Glomerular endothelial cell (primary cell): ENCODE measurements at regions not wholly inside any gene's neighbourhood (a gene's known extent, or its start where the extent isn't known, plus 50 kb on each side); places are given as distances from the start of the nearest gene placed in this dataset.
"Not testable (repeated sequence)": the region's sequence is repeated elsewhere in the genome, so short reads cannot be mapped to it uniquely, and the experiment has no call there.

Source experiments
- DNase-seq: peaks from one replicate; pipeline ENCODE4 v3.0.0-alpha.2; 2011; ENCODE audit warnings: low read depth, low spot score; ENCODE audit errors: extremely low read depth

- no peak for DNase-seq
These were observed 119.3 kb upstream of the MDFIC start for GRCh38 chr7:114802632-114803031.

- no peak for DNase-seq
These were observed 115.2 kb upstream of the MDFIC start for GRCh38 chr7:114806590-114807162.

- DNase-seq: no peak
These were observed 109.3 kb upstream of the MDFIC start for GRCh38 chr7:114812570-114812969.

GRCh38 chr7:114813624-114814023 lies 108.3 kb upstream of the MDFIC start:
- DNase-seq: no peak

DNA sequence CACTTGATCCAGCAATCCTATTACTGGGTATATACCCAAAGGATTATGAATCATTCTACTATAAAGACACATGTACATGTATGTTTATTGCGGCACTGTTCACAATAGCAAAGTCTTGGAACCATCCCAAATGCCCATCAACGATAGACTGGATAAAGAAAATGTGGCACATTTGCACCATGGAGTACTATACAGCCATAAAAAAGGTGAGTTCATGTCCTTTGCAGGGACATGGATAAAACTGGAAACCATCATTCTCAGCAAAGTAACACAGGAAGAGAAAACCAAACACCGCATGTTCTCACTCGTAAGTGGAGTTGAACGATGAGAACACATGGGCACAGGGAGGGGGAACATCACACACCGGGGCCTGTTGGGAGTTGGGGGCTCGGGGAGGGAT lies 104.9 kb upstream of the MDFIC start:
- DNase-seq: not testable (repeated sequence)

DNA sequence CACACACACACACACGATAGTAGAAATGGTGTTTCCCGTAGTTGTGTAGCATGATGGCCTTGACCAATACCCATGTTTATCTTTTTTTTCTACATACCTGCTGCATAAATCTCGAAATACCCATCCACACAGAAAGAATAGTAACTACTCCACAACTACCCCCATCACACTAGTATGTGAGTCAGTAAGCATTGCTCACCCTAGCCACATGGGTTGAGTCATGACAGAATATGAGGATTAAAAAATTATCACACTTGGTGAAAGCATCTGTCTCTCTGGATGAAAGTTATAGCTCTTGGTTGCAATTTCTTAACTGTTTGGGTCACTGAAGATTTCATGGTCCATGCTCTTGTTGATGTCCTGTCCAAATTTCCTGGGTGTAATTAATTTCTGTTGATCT lies 103.4 kb upstream of the MDFIC start:
- DNase-seq: no peak

DNA sequence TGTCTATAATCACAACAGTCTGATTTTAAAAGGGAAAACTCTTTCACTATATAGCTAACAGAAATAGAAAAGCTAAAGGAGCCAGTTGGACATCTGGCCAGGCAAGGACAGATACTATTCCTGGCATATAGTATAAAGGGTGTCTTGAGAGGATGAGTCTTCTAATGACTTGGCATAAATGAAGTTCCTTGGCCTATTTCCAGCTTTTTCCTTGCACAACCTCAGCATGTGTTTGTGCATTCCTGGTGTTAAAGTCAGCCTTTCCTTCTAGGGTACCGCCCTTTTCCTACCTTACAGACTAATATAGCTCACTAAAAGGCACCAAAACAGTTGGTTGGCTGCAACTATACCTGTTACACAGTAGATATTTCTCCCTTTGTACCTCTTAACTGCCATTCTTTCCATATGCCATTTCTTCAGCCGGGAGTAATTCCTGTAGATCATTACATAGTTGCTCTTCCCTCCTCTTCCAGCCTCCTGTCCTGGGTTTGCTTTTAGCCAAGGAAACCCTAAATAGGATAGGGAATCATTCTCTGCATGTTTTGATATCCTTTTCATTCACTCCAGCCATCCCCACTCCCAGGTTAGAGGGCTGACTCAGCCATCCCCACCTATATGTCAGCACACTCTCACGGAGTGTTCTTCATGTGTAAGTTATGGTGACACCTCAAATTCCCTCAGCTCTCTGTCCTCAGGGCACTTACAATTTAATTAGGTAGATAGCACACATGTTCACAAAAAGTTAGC lies 102.1 kb upstream of the MDFIC start:
- DNase-seq: peak; percentile 22

DNA sequence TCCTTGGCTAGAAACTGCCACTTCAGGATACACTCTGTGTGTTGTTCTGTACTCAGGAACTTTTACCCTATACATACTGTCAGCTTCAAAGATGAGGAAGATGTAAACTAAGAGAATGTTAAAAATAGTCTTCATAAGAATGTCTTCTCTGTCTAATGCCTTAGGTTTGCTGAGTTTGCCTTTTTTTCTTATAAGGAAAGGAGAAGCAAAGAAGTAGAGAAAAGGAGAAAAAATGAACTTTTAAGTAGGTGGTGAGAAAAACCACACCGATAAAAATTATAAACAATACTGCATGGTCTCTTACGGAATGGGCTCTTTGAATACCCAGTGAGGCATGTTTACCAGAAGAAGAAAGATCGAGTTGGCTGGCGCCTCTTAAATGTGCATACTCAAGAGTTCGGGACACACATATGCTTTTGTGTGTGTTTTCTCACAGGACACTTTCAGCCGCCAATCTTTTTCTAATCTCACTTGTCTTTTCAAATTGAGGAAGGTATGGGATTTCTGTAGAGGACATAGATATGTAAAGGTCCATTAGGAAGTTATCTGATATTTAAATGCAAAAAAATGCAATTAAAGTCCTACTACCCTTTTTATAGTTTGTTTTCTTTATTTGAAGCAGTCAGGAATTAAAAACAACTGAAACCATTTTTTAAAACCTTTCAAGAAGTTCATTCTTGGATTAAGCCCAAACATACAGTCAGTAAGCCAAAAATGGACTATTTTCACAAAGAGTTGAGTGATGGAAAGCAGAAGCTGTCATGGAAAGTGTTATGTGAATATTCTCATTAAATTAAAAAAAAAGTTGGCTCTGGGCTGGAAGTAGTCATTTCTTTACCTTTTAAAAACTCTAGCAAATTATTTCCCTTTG lies 100.6 kb upstream of the MDFIC start:
- DNase-seq: no peak

- no peak for DNase-seq
These were observed 99.8 kb upstream of the MDFIC start for GRCh38 chr7:114822131-114822530.

GRCh38 chr7:114822844-114823243 lies 99.0 kb upstream of the MDFIC start:
- no peak for DNase-seq

DNA sequence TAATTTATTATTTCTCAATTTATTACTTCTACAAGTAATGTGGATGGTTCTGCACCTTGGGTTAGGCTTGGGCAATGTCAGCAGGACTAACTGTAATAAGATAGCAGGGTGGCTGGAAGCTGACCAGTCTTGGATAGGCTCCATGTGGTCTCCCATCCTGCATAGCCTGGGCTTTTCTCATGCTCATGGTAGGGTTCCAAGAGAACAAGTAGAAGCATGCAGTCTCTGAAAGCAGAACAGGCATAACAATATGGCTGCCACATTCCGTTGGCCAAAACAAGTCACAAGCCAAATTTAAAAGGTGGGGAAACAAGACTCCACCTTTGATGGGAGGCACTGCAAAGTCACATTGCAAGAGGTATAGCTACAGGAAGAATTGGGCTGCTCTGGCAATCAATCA lies 98.6 kb upstream of the MDFIC start:
- DNase-seq: no peak

- no peak for DNase-seq
These were observed 96.4 kb upstream of the MDFIC start for GRCh38 chr7:114825423-114825951.

DNA sequence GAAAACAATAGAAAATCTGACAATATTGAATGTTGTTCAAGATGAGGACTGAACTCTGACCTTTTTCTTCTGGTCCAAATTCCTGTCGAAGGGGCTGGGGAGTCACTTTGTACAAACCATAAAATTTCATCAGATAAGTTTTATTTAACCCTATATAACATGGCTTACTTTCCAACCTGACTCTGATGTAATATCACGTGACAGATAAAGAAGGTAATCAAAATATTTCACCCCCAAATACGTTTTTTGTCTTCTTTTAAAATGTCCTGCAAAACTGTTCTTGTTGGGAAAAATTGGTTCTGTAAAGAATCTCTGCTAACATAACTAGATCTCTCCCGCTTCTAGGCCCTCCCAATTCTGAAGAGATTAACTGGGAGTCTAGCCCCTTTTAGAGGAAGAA lies 90.9 kb upstream of the MDFIC start:
- DNase-seq: no peak

DNA sequence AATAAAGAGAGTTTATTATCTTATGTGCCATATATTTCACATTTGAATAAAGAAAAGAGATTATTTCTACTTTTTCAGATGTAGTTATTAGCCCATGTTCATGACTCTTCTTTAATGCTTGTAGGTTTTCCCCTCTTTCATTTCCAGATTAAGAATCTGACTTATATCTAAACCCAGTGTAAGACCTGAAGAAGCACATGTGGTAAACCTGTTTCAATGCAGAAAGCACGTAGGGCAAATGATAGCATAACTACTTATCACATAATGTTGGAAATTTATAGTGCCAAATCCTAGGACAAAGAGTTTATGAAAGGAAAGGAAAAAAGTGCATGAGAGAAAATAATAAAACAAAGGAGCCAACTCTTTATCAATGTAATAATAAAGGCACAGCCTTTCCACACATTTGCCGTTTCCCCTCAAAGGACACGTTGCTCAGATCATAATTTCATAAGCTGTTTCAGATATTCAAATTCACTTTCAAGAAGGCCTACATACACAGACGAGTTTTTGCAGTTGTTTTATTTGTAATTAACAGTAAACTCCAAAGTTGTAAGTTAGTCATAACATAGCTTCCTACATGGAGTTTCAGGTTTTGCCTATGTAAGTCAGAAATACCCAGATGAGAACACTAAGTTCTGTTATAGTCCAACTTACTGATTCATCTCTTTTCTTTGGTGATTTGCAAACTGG lies 88.8 kb upstream of the MDFIC start:
- DNase-seq: no peak

DNA sequence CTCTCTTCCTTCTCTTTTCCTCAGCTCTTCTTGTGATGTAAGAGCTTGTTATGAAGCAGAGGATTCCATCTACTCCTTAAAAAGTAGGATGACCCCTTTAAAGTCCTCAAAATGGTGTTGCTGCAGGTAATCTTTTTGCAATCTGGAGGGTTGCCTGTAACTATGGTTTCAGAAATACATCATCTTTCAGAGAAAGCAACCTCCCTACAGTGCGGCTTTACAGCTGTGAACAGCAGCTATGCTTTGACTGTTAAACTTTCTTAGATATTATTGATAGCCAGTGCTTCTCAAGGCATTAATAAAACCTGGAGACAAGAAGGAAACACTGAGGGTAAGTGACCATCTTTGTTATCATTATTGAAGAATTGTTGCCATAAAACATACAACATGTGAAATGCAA lies 86.6 kb upstream of the MDFIC start:
- DNase-seq: no peak

GRCh38 chr7:114835861-114836260 lies 86.0 kb upstream of the MDFIC start:
- DNase-seq: no peak

DNA sequence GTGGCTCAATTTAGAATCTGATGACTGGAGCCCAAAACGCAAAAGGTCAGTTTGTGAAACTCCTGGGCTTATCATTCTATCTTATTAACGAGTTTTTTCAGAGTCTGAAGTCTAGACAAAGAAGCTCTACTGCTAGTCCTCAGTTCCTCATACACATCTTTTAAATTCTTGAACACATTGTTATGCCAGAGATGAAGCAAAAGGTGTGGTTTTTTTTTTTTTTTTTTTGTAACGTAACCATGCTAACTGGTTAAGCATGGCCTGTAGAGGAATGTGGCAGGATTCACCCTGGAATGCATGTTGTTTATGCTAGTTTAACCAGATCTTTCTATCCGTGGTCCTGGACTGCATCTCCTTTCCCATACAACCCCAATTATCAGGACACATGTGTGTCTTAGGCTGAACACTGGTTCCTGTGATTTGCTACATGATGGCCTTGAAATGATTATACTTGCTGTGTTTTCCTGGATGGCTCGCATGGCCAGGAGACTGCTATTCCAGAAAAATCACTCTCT lies 79.3 kb upstream of the MDFIC start:
- no peak for DNase-seq

DNA sequence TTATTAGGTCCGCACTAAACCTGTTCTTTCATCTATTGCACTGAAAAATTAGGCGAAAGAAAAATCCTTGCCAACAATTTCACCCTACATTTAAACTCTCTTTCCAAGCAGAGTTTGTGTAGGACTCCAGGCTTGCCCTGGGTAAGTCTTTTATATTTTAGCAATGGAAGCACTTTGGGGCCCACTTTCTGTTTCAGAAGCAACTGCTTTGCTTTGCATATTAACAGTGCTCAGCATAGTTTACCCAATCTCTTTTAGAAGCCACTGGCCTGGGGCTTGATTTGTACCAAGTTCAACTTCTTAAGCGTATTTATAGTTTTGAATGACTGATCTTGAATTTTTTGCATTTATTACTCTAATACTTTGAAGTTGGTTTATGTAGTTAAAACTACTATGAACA lies 78.8 kb upstream of the MDFIC start:
- DNase-seq: no peak

DNA sequence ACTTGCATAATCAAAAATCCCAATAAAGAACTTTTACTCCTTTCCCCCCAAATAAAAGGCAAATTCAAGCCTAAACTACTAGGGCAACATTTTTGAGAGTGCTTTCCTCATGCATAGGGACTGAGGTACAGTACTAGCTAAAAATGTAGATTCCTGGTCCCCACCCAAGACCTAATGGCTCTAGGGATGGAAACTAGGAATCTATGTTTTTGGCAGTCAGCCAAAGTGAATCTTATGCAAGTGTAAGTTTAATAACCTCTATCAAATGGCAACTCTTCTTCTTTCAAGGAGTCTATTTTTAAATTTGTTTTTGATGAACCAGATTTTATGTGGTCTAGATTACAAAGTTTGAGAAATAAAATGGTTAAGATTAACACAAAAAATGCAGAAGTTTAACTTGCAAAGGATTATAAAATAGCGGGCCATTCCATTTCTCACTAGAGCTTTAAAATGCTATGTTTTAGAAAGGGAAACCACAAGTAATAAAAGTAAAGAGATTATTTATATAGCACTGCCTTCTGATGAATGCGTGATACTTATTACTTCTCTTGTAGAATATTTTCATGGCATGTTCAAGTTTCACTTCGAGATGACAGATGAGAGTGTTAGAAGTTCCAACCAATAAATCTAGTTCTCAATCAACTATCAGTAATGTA lies 70.4 kb upstream of the MDFIC start:
- DNase-seq: no peak

DNA sequence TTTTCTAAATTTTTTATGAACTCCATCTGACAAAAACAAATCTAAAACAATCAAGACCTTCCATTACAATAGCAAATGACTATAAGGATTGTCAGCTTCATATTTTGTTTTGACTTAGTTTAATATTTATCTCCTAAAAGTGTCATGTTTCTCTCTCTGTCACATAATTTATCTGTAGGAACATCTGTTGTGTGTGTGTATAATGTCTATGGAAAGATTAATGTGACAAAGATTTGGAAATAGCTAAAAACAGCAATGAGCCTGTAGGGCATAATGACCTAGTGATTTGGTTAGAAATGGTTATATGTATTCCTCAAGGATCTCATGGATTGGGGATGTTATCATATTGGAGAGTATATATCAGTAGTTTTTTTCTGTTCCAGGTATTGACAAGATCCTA lies 69.6 kb upstream of the MDFIC start:
- DNase-seq: no peak
